WTC11 (cell line): ENCODE measurements at regions not wholly inside any gene's neighbourhood (a gene's known extent, or its start where the extent isn't known, plus 50 kb on each side); places are given as distances from the start of the nearest gene placed in this dataset.

Experiments
- CTCF ChIP-seq: fragments of 200-600 bp; IDR thresholded peaks from 2 replicates; pipeline ENCODE4 v1.8.0; 2022; ENCODE audit warnings: antibody characterized with exemption
- MXD4 ChIP-seq: fragments of 250-450 bp; sonication (Bioruptor Pico); IDR thresholded peaks from 2 replicates; pipeline ENCODE4 v1.8.0; 2021; ENCODE audit warnings: mild to moderate bottlenecking, moderate library complexity, borderline replicate concordance

- TF ChIP-seq CTCF (no peak), MXD4 (no peak)
These were observed 1154.9 kb upstream of the PCDH7 start for GRCh38 chr4:29565256-29565655.
